HG02763 (cell line): ENCODE measurements at regions not wholly inside any gene's neighbourhood (a gene's known extent, or its start where the extent isn't known, plus 50 kb on each side); places are given as distances from the start of the nearest gene placed in this dataset.

ENCODE experiments used
- ATAC-seq: cut with Tn5 transposase; IDR thresholded peaks from one replicate; pipeline ENCODE4 v1.9.1; 2021; ENCODE audit warnings: mild to moderate bottlenecking, moderate library complexity; ENCODE audit not compliant: unreplicated experiment

DNA sequence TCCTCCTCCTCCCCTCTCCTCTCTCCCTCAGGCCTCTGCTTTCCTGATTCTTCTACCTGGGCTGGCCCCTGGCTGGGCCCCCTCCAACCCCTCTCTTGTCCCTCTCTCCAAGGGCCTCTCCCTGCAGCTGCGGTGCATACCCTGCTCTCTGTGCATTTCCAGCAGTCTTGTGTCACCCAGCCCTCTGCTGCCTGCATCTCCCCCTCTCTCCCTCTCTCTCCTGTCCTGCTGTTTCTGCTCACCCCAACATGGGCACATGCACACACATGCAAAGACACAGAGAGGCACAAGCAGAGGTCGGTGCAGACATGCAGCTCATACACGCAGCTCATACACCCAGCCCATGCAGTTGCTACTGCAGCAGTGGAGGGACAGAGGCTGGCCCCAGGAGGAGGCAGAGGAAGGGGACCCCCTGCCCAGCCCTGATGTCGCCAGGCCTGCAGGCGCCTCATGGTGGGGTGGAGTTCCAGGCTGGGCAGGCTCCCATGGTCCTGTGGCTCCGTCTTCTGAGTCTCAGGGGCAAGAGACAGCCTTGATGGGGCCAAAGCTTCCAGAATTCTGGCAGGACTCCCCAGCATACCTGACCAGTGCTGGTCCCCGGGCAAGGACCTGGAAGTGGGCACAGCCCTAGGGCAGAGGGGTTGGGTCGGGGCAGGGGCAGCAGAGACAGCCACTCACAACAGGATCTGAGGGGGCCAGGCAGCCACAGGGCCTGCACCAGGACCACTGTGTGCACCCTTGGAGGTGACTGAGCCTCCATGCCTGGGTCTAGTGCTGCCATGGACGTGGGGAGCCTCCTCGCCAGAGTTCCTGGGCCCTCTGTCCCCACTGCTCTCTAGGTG lies 216.9 kb downstream of the C9orf50 start:
- no peak for ATAC-seq

DNA sequence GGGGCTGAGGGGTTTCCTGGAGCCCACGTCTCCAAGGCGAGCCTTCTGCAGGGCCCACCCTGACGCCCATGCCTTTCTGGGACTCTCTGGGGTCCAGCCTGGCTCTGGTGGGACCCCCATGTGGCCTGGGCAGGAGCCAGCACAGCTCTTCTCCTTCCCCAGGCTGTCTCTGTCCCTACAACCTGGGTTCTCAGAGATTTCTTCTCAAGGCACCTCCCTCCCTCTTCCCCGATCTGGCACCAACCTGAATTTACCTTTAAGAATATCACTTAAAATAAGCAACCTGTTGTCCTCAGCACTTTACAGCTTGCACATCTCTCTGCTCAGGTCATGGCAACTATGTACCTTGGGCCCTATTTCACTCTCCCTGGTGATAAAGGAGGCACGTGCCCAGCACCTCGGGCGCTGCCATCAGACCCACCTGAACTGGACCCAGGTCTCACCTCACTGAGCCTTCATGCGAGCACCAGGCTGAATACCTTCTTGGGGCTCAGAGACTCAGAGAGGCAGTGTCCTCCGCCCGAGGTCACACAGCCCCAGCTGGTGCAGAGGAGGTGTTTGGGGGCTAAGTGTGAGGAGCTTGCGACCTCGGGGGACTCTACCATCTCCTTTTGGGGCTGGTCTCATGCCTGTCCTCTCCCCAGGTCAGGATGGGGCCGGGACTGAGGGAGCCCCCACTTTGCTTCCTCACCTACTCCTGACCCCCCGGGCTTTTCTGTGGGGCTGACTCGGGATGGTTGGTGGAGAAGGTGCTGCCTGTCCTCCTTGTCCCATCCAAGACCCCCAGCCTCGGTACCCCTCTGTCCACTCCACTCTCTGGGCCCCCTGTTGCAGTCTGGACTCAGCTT lies 217.7 kb downstream of the C9orf50 start:
- ATAC-seq = no peak

DNA sequence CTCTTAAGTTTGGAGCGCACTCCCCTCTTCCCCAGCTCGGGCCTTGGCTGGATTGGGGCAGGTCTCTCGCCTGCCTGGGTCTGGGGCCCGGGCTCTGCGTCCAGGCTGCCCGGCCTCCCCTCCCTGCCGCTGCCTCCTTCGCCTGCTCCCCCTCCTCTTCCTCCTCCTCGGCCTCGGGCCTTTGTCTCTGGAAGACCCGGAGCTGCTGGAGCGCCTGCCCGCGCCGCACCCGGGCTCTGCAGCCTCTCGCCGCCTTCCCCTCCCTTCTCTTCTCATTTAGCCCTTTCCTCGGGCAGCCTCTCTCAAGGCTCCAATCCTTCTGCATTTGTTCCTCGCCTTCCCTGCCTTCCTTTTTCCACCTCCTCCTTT lies 218.5 kb downstream of the C9orf50 start:
- no peak for ATAC-seq

DNA sequence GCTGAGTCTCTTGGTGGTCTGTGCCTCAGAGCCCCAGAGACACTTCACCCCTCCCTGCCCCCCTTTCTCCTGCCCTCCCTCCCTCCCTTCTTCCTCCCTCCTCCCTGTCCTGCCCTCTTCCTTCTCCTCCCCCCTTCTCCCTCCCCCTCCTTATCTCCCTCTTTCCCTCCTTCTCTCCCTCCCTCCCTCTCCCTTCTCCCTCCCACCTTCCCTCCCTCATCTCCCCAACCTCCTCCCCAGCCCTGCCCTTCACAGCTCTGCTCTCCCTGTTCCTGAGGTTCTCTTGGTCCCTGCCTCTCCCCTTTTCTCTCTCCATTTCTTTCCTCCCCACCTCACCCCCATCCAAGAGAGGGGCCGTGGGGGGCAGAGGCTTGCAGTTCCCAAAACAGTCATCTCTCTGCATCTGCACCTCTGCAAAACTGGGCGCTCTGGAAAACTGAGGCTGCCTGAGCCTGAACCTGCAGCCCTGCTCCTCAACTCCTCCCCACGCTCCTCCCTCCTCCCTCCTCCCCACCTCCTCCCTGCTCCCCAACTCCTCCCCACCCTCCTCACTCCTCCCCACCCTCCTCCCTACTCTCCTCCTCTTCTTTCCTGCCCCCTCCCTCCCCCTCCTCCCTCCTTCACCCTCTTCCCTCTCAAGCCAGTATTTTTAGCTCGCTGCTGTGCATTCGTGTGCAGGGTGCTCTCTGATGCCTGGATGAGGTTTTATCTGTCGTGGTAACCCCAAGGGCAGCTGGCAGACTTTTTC lies 219.1 kb downstream of the C9orf50 start:
- ATAC-seq = no peak

DNA sequence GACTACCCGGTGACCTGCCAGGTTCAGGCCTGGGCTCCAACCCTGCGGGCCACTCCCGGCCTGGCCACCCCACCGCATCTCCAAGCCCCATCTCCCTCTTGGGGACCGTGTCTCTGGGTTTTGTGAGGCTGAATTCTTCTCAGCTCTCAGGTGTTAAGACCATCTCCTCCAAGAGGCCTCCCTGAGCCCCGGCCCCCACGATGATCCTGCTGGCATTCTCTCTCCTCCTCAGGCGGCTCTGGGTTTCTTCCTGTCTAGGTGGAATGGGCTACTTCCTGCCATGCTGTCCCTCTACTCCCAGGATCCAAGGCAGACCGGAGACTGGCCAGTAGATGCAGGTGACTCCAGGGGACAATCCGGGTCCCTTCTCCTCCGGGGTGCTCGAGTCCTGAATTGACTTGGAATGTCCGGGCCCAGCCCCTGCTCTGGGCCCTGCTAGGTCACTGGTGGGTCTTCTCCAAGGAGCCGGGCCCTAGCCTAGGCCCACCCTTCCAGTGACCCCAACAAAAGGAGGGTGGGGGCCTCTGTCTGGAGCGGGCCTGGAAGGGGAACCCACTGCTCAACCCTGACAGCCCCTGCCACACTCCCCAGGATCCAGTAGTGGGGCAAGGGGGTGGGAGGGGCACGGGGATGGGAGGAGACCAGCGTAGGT lies 219.8 kb downstream of the C9orf50 start:
- no peak for ATAC-seq

DNA sequence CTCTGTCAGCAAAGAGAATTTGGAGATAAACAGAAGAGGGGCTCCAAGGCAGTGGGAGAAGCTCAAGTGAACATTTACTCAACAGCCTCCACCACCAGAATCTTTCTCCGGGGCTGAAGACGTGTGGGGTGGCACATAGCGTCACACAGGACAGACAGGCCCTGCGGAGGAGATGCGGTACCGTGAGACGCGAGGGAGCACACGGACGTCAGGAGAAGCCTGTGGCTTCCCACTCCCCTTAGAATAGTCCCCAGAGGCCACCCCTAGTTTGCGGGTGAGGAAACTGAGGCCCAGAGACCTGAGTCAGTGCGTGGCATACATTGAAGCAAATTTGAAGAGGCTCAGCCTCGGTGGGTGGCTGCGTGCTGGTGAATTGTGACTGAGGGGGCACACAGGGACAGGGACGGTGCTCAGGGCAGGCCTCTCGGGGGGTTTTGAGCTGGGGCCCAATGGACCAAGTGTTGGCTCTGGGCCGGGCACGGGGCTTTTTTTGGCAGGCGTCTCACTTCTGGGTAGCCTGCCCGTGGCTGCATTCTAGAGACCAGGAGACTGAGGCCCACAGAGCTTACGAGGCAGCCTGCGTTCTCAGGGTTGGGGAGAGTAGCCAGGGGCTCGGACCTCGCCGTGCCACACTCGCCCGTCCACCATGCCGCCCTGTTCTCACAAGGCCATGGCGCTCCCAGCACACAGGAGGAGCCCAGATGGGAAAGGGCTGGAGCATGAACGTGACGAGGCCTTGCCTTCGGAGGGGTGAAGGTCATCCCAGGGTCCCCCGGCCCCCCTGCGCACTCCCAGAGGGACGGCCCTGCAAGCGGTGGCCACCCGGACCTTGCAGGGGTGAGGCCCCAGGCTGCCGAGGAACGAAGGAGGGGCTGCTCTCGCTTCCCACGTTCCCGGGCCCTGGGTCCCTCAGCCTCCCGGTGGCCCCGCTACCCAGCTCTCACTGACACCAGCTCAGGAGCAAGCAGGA lies 220.6 kb downstream of the C9orf50 start:
- ATAC-seq = no peak

DNA sequence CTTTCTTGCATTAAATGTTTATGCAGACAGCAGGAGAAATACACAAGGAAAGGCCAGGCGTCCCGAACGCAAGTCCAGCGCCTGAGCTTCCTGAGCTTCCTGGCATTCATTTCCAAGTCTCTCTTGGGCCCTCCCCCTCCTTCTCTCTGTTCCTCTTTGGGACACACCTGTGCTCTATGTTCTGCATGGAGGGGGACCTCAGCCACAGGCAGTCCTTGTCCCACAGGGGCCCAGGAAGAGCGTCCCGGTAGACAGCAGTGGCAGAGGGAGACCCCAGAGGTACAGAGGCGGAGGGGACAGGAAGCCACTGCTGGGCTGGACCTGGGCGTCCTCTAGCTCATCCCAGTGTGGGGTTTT lies 221.3 kb downstream of the C9orf50 start:
- no peak for ATAC-seq

DNA sequence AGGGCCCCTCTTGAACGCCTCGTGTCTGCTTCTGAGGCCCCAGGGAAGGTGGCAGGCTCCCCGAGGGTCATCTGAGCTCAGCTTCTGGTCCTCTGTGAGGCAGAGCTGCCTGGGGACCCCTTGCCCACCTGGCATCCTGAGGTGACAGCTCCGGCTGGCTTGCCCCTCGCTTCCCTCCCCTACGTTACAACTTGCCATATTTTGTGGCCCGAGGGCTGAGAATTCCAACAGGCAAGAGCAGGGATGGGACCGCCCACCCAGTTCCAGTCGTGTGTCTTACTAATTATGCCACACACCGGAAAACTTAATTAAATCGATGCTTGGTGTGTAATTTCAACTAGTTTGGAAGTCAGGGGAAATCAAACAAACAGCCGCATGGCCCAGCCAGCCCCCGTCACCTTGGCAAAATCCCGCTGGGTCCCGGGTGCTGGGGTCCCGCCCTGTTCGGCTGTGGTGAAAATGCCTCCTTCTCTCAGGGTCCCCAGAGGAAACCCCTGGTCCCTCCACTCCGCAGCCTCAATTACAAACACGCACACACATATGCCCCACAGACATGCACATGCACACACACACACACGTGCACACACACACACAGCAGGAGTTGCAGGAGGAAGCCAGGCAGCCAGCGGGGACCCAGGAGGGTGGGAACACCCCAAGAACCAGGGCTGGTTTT lies 221.0 kb upstream of the IER5L start:
- no peak for ATAC-seq

DNA sequence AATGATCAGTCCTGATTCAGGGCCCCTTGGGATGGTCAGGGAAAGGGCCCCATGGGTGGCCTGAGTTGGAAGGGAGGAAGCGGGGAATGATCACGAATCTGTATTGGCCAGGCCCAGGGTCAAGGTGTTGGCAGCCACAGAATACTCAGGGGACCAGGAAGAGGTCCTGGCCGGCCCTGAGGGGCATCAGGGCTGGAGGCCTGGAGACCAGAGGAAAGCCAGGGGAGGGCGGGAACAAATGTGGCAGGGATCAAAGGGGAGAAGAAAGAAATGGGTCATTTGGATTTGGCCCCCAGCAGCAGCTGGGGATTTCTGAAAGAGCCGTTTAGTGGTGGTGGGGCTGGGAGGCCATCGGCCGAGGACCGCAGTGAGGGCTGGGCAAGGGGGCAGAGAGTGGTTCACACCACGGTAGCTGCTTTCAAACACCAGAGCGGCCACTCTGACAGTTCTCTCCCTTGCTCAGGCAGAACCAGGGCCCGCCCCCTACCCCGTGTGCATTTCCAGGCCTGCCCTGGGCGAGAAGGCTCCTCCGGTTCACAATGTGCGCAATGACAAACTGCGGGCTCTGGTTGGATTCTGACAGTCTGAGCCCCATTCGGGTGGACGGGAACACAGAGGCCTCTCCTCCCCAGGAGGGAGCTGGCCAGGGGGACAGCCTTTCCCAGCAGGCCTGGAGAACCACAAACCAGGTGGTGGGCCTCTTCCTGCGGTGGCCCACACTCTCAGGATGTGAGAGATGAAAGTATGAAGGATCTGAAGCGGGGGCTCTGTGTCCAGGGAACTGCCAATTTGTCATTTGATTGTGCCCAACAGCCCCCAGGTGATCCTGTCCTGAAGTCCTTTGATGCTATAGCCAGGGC lies 220.3 kb upstream of the IER5L start:
- ATAC-seq = no peak

DNA sequence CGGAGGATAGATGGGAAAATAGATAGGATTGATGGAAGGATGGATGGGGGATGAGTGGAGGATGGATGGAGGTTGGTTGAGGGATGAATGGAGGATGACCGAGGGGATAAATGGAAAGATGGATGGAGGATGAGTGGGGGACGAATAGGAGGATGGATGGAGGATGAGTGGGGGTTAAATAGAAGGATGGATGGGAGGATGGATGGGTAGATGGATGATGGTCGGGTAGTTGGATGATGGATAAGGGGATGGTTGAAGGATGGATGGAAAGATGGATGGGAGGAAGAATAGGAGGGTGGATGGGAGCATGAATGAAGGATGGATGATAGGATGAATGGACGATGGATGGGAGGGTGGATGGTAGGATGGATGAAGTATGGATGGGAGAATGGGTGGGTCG lies 219.3 kb upstream of the IER5L start:
- no peak for ATAC-seq

DNA sequence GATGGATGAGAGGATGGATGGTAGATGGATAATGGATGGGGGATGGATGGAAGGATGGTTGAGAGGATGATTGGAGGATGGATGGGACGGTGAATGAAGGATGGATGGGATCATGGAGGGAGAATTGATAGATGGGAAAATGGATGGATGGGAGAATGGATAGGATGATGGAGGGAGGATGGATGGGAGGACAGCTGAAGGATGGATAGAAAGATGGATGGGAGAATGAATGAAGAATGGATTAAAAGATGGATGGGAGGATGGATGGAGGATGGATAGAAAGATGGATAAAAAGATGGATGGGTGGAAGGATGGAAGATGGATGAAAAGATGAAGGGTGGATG lies 218.3 kb upstream of the IER5L start:
- ATAC-seq = no peak

DNA sequence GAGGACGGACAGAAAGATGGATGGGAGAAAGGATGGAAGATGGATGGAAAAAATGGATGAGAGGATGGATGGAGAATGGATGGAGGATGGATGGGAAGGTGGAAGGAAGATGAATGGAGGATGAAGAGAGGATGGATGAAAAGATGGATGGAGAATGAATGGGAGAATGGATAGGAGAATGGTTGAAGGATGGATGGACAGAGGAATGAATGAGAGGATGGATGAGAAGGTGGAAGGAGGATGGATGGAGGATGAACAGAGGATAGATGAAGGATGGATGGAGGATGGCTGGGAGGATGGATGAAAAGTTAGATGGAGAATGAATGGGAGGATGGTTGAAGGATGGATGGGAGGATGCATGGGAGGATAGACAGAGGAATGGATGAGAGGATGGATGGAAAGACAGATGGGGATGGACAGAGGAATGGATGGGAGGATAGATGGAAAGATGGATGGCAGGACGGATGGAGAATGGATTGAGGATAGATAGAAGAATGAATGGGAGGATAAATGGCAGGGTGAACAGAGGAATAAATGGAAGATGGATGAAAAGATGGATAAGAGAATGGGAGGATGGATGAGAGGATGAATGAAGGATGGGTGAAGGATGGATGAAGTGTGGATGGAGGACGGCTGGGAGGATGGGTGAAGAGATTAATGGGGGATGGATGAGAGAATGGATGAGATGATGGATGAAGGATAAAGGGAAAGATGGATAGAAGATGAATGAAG lies 217.7 kb upstream of the IER5L start:
- ATAC-seq = no peak

DNA sequence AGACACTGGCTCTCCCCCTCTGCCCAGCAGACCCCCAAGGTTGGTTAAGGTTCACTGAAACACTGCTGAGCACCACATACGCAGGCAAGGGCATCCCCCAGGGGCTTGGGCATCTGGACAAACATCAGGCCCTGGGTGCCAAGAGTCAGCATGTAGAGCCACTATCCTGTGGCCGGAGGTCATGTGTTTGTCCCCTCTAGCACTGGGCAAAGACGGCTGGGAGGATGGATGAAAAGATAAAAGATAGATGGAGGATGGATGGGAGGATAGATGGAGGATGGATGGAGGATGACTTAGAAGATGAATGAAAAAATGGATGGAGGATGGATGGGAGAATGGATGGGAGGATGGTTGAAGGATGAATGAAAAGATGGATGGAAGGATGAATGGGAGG lies 216.8 kb upstream of the IER5L start:
- no peak for ATAC-seq

DNA sequence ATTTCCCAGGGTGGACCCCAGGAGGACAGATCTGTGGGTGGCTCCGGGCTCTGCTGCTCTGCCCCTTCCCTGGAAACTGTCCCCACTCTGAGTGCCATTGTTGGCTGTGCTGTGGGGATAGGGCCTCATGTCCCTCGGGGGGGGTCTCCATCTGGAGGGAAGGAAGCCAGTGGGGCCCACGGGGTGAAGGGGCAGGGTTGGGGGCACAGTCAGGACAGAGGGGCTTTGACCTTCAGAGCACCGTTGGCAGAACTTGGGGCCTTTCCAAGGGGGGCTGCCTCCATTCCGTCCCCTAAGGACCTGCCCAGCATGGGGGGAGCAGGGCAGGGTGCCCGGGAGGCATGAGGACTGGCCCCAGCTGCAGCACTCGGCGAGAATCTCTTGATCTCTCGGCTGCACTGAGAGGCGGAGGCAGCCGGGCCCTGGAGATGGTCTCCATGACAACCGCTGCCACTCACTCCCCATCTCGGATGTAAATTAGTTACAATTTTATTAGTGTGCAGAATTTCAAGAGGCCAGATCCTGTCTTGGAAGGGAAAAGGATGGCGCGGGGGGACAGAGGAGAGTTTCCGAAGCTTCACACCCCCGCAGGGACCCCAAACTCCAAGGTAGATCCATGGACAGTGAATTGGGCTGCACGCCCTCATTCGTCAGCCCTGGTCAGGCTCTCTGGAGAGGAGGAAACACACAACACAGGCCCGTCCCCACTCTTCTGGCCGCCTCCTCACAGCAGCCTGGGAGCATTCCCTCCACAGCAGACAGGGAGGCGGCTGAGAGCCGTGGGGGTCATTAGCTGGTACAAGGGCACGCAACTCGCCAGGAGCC lies 216.2 kb upstream of the IER5L start:
- no peak for ATAC-seq

DNA sequence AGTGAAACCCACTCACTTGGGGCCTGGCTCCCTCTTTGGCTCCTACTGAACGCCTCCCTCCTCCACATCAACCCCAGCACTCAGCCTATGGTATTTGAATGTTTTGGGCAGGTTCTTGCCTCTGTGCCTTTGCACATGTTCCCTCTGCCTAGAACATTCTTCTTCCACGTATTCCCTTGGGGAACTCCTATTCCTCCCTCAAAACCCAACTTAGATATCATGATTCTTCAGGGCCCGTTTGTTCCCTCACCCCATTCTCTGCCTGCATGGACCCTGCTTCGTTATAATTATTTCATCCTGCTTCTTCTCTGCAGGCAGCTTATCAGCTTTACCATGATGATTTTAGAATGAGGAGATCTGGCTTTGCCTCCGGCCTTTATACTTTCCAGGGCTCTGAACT lies 215.0 kb upstream of the IER5L start:
- ATAC-seq = no peak

DNA sequence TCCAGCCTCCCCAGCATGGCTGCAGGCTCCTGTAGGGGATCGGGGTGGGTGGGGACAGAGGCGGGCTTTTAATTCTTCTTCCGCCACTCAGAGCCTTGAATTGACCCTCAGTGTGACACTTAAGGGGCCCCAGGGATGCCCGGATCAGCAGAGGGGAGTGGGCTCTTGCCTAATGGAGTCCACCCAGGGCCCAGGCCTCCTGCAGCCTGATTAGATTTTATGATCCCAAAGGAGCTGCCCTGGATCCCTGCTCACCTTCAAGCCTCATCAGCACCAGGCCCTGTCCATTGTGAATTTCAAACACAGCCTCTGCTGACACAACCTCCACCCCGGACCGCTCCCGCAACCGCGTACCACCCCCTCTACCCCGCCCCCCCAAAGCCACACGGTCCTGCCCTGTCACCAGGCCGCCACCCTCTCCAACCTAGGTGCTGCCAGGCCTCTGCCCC lies 214.1 kb upstream of the IER5L start:
- no peak for ATAC-seq

DNA sequence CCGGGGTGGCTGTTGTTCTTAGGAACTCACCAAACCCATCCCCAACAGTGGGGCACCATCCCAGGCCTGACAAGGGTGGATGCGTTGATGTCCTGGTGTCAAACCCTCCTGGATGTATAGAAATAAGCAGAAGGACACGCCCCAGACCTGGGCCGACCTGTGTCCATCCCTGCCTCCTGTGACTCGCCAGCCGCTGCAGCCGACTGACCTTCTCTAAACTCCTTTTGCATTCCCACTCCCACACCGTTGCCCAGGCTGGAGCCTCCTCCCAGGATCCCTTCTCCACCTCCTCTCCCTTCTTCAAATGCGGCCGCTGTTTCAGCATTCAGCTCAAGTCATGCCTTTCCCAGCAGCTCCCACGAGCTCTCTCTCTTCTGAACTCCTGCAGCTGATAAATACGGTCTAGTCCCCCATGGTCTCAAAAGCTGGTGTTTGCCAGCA lies 213.2 kb upstream of the IER5L start:
- ATAC-seq = no peak
